ENCODE measurements at regions not wholly inside any gene's neighbourhood (a gene's known extent, or its start where the extent isn't known, plus 50 kb on each side); places are given as distances from the start of the nearest gene placed in this dataset.

DNA sequence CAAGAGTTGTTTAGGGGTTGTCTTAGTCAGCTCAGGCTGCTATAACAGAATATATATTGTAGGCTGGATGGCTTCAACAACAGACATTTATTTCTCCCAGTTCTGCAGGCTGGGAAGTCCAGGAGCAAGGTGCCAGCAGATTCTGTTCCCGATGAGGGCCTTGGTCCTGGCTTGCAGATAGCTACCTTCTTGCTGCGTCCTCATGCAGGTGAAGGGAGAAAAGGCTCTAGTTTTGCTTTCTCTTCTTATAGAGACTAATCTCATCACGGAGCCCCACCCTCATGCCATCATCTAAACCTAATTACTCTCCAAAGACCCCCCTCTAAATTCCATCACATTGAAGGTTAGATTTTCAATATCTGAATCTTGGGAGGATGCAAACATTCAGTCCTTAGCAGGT is 246.0 kb upstream of the ANKRD55 start:
- TF ChIP-seq, protein P1, sequence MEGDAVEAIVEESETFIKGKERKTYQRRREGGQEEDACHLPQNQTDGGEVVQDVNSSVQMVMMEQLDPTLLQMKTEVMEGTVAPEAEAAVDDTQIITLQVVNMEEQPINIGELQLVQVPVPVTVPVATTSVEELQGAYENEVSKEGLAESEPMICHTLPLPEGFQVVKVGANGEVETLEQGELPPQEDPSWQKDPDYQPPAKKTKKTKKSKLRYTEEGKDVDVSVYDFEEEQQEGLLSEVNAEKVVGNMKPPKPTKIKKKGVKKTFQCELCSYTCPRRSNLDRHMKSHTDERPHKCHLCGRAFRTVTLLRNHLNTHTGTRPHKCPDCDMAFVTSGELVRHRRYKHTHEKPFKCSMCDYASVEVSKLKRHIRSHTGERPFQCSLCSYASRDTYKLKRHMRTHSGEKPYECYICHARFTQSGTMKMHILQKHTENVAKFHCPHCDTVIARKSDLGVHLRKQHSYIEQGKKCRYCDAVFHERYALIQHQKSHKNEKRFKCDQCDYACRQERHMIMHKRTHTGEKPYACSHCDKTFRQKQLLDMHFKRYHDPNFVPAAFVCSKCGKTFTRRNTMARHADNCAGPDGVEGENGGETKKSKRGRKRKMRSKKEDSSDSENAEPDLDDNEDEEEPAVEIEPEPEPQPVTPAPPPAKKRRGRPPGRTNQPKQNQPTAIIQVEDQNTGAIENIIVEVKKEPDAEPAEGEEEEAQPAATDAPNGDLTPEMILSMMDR (IDR thresholded peaks at IDR 0.05): no peak
- TF ChIP-seq POLR2AphosphoS5 (IDR thresholded peaks at IDR 0.05): no peak

All from upper lobe of left lung (tissue), 4 donors.